Stimulated activated CD8-positive, alpha-beta memory T cell treated with anti-CD3 and anti-CD28 coated beads, Interleukin-15, amount 100 ng/mL, for 4 hours (primary cell): ENCODE measurements at regions not wholly inside any gene's neighbourhood (a gene's known extent, or its start where the extent isn't known, plus 50 kb on each side); places are given as distances from the start of the nearest gene placed in this dataset.

Experiments used
- DNase-seq, 2 donors: peaks; one replicate each; pipeline ENCODE4 v3.0.0-alpha.2; 2020; ENCODE audit warnings: low read depth in 2 of 2

DNA sequence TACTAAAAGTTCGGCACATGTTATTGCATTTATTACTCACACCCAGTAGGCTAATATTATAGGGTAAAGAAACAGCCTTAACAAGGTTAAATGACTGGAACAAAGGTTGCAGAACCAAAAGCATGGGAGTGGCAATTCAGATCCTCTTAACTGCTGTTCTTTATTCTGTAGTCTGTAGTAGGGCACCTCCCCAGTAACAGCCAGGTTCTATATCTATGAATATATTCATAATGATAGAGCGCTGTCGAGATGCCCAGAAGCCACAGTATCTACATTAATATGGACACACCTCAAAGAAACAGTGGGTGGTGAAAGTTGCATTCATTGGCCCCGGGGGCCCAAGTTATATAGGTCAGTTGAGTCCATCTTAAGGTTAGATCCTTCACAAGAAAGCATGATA lies 340.9 kb upstream of the THRB start:
- no peak for DNase-seq

DNA sequence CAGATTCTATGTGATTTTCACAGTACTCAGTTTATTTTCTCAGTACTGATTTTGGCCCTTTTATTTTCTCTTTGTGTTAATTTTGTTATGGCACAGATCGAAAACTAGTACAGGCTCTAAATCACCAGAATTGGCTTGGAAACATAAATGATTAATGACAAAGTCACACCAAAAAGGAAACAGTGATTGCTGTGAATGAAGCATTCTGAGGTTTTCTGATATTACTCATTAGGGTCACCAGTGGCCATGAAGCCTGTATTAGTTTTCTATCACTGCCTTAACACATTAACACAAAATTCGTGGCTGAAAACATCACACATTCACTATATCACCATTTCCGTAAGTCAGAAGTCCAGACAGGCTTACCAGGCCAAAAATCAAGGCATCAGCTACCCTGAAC lies 343.0 kb upstream of the THRB start:
- DNase-seq = no peak

DNA sequence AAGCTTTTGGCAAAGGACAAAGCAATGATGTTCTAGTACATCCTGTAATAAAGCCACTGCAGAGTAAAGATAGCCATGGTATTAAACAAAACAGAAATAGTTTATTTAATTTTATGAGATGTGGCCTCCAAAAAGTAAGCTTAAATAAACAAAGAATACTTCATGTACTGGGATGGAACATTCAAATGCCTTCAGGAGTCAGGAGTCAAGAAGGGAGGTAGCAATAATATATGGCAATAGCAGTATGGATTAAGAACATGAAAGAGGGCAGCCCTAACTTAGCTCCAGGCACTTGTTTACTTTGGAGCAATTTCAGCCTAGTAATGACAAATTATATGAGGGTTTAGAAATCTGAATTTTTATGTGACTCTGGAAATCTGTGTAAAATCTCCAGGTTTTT lies 343.9 kb upstream of the THRB start:
- no peak for DNase-seq

DNA sequence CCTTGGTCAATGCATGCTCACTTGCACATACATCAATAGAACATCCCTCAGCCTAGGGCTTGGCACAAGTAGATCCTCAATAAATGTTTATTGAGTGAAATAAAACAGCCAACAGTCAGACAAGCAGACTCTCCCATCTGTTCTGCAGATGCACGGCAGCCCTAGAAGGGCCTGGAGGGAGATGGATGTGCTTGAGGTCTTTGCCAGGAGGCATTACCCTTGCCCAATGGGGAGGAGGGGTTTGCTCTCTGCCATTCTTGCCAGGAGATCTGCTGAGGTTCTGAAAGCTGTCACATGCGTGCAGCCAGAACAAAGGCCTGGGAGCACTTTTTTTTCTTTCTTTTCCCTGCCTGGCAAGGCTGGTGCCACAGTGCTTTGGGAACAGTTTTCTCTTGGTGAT lies 349.3 kb upstream of the THRB start:
- DNase-seq = no peak

DNA sequence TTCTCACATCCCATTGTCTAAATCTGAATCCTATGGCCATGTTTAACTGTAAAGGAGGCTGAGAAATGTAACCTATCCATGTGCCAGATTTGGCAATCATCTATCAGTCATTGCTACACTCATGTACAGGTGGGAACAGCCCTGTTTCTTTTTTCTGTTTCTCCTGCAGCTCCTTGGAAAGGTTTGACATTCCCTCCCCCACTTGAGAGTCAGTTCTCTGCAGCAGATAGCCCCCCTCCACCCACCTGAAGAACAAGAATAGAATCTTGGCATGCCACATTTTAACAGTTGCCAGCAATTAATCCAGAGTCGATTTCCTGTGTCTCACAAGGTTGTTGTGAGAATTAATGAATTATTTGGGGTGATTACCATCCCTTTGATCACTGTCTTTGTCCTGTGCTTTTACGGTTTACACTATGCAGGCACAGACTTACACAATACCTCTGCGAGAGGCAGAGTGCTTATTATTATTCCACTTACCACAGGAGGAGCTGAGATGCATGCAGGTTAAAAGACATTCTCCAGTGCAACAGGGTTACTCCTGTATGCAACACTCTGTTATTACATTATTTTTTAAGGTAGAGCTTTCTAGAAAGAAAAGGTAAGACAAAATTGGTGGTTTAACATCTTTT lies 351.0 kb upstream of the THRB start:
- DNase-seq = no peak

DNA sequence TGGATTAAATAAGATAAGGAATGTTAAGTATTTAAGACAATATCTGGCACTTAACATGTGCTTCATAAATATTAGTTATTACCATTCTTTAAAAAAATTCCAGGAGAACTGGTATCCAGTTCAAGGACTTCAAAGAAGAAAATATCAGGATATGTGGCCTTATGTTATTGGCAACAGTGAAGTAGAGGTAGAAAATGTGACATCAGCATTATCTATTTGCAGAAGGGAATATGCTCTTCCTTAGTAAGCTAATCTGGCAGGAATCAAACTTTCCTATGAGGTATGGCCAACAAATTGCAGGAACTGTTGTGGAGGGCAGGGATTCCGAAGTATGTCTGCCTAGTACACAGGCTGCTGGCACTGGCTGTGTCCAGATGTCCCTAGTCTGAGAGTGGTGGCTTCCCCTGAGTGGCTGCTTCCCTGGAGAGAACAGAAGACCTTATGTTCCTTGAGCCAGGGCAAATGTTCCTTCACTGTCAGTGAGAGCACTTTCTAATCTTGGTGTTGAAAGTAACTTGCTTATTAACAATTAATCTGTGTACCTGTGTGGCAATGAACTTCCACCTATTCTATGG lies 351.7 kb upstream of the THRB start:
- DNase-seq = no peak

DNA sequence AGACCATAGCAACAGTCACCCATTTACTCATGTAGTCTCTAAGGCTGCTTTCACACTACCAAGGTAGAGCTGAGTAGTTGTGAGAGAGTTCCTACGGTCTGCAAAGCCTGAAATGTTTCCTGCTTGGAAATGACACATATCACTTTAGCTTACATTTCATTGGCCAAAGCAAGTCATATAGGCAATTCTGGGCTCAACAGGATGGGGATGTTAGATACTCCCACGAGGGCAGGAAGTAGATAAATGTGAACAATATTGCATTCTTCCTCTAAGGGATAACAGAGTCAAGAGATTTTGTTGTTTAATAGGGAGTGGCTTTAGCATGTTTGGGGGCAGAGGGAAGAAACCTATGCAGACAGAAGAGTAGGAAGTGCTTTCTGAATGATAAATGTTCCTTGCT lies 355.6 kb upstream of the THRB start:
- no peak for DNase-seq

DNA sequence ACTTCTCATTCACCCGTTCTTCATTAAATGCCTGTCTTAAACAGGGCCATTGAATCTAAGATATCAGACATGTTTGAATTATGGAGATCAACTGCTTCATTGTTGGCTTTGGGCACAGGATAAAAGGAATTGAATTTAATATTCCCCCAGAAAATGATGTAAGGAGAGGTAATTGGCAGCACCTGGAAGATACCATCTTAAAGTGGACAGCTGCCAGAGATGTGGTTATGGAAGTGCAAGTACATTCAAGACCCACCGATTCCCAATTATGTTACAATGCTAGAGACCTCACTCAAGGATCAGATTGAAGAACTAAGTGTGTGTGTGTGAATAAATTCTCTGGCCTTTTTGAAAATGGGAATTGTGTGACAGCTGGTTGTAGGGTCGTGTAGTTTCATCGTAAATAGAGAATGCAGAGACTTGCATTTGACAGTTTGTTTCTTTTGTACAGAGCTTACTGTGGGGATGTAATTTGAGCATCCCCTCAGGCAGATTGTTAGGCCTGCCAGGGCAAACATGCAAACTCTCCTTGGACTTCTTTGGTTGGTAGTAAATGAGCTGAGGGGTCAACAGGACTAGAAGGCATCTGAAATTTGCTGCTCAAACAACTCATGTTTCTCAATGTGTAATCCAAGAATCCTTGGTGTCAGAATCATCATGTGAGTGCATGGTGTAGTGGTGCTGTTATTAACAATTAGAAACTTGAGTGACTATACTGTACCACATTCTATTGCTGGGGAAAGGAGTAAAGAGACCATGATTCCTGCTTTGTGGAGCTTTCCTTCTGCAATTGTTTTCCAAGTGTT lies 359.2 kb upstream of the THRB start:
- no peak for DNase-seq

DNA sequence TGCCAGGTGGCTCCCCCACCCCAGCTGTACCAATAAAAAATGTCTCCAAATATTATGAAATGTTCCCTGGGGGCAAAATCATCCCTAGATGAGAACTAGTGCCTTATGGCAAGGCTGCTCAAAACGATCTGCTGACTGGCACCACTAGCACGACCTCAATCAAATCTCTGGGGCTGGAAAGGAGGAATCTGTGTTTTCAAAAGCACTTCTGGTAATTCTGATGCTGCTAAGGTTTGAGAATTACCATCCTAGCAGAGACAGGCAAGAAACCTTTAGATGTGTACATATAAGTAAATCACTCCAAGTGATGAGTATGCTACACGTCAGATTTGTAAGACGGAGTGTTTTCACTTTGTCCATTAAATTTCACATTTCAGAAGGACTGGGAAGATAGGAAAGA lies 360.1 kb upstream of the THRB start:
- DNase-seq = no peak

DNA sequence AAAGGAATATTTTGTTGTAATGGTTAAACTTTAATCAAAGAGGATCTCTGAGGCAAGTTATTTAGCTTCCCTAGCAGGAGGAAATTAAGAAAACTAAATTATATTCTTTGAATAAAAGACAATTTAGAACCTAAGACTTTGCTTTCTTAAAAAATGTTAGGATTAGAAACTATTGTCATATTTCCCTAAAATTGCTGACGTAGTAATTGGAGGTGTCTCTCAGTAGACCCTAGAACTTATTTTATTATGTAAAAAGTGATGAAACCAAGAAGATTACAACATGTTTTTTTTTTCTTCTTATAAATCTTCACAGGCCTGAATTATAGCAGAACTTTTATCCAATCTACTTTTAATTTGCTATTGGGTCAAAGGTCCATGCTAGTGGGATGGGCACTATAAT lies 363.3 kb upstream of the THRB start:
- DNase-seq = no peak

DNA sequence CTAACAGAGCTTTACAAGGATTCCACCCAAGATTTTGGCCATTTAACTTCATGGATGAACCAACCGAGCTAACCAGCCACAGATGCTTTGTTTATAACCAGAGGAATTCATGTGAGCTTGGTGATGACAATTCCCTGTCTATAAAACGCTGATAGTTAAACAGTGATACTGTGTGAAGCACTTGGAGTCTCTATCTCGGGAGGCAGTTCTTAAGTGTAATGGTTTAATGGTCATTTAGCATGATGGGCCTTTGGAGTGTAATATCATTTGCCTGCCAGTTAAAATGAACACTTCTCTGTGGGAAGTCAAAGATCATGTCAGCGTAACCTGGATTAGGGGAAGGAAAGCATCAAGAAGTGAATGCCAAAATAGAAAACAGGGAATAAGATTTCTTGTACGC lies 368.6 kb upstream of the THRB start:
- no peak for DNase-seq

DNA sequence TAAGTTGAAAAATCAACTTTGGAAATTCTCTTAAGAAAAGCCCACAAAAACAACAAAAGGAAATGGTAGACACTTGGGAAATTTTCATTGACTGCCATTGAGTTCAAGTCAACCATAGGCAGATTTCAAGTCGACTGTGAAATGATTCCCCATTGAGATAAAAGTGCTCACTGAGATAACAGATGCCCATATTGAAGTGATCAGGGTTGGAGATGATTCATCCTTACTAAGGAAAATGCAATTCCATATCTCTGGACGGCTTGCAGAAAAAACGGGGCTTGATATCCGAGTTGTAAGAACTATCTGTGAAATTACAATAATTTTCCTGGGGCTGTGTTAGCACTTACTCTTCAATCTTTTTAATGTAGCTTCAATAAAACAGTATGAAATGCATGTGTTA lies 373.1 kb upstream of the THRB start:
- DNase-seq = no peak

DNA sequence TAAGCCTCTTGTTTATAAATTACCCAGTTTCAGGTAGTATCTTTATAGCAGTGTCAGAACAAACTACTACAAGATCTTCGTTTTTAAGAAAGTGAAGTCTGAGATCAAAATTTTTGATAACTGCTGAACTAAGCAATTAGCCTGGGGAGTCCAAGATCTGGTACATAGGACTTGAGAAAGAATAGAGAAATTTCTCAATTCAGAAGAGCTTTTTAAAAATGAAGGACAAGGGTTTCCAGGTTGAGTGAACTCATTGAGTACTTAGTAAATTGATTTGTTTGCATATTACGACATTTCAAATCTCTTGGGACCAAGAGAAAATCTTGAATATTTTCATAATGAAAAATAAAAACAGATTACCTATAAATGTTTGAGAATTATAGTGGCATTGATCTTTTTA lies 386.6 kb upstream of the THRB start:
- DNase-seq = no peak

DNA sequence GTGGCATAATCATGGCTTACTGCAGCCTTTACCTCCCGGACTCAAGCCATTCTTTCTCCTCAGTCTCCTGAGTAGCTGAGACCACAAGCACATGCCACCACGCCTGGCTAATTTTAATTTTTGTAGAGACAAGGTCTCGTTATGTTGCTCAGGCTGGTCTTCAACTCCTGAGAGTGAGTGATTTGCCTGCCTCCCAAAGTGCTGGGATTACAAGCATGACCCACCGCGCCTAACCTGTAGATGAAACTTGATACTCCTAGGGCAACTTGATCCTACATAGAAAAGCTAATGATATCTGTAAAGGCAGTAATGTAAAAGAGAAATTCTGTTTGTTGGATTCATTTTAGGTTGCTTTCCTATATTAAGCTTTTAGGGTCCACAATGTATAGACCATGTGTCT lies 391.9 kb upstream of the THRB start:
- no peak for DNase-seq

DNA sequence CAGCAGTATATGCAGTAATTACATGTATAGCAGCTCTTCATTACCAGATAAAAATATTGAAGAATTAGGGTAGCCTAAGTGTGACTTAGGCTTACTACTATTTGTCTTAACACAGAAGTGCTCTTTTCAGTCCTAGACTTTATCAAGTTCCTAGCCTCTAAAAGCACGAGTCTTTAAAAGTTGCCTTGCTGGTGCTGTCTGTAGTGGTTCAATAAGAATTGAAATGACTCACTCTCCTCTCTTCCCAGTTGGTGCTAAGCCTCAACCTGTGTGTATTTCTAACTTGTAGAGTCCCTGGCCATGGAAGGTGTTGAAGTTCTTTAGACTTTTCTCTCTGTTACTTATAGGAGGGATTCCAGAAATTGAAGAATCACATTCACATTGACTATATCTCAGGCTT lies 395.4 kb upstream of the THRB start:
- DNase-seq = no peak

DNA sequence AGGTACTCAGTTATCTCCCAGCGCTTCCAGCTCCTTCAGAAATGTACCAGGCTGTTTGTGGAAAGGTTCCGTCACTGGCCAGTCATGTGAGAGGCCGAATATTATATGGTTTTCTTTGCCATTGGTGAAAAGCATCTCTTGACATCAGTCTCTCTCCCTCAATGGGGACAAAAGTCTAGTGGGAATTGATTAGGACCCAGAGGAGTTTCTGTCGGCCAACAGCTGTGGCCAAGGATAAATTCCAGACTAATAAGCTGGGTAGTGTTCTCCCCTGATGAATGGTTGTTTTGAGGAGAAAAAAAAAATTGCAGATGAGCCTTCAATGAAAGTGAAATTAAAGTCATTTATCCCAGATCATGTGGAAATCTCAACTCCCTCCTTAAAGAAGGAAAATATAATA lies 404.7 kb upstream of the THRB start:
- DNase-seq = no peak

DNA sequence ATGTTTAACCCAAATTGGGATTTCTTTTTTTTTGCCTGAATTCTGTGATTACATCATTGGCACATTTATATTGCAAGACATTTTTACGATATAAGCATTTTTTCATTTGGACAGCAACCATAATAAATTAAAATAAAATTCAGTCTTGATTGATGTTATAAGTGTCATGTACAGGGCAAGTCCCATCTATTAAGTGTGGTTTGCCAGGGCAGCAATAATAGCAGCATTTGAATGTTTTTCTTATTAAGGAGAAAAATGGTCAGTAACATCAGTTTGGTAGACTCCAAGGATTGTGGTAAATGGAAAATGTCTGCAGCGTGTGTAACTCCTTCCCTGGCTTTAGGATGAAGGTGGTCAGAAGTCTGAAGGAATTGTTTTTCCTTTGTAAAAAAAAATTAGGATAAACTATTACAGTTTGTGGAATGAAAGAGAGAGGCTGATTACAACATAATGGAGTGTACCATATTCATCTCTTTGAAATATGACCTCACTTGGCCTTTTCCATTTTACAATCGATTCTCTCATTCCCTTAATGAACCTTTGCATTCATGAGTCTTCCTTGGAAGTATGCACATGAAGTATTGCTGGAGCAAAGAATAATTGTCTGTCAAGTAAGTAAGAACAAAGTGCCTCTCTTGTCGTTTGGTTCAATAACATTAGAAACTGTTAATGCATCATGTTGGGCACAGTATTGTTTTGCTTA lies 405.4 kb upstream of the THRB start:
- no peak for DNase-seq

DNA sequence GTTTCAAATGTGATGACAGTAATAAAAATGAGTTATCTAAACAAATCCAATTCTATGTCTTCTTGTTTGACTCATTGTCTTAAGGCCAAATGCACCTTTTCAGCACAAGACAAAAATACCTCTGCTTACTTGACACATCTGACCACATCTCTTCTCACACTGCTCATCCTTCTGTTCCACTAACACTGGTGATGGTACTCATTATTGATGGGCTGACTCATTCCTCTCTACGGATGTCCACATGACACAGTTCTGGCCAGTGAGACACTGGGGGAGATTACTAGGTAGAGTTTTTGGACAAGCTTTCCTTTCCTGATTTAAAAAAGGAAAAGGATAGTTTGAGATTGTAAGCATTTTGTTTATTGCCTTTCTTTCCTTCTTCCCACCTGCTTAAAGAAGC lies 410.6 kb upstream of the THRB start:
- no peak for DNase-seq

DNA sequence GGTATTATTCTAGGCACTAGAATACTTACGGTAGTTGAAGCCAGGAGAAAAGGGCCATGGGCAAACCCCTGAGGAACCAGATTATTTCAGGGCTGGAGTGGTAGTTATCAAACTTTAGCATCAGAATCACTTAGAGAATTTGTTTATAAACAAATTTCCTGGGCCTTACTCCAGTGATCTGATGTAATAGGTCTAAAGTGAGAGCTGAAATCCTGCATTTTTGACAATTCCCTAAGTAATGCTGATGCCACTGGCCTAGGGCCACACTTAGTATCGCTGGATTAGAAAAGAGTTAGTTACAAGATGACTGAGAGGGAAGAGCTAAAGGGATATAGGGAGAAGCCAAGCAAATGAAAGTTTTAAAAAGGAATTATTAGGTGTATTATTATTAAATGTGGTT lies 412.5 kb upstream of the THRB start:
- DNase-seq = no peak

DNA sequence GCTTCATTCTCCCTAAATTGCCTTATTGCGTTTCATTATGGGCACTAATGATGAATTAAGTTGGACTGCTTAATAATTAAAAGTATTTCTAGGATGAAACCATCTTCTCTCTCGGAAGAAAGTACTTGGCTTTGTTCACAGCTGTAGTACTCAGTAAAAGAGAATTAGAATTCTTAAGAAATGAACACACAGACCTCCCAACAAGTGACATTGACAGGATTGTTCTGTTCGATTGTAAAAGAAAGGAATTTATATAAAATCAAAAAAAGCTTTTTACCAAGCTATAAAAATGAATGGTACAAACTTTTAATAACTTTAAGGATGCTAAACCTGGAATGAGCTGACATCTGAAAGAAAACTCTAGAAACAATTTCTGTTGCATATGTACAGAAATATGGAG lies 416.4 kb upstream of the THRB start:
- no peak for DNase-seq

DNA sequence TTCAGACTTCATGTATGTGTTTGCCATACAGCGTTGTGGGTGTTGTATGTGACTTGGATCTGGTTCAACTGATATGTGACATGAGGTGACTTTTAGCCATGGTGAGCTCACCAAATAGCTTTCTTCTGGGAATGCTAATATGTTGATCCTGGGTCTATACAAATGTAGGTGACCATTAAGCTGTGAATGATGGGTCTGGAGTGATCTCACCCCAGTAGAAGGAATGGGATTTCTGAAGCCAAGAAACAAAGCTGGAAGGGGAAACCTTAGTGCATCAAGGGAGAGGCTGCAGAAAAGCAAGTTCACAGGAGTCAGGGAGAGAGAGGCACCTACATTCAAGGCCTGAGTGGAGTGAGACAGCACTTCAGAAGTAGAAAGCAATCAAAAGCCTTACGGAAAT lies 421.0 kb upstream of the THRB start:
- no peak for DNase-seq

DNA sequence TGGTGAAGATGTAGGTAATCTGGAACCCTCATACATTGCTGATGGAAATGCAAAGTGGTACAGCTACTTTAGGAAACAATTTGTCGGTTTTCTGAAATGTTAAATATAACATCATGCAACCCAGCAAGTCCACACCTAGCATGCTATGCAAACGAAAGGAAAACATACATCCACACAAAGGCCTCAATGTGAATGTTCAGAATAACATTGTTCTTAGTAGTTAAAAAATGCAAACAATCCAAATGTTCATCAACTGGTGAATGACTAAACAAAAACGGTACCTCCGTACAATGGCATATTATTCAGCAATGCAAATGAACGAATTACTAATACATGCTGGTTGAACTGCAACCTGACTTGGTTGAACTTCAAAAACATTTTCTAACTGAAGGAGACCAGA lies 423.3 kb upstream of the THRB start:
- no peak for DNase-seq

DNA sequence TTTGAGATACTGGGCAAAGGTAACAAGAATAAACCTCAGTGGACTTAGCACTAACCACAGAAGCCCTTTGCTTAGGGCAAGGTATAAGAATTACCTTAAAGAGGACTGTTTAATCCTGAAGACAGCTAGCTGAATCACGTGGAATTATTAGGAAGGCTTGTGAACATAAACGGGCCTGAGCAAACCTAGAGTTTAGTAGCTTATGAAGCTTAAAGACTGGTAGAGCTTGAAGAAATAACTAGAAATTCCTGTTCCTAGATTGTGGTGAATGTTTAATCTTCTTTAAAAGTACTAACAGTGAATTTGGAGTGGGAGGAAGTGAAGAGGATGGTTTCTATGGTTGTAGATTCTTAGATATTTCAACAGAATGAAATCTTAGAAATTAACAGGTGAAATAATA lies 428.9 kb upstream of the THRB start:
- no peak for DNase-seq
